HuH-7.5 (cell line): ENCODE measurements at regions not wholly inside any gene's neighbourhood (a gene's known extent, or its start where the extent isn't known, plus 50 kb on each side); places are given as distances from the start of the nearest gene placed in this dataset.

Experiments
- DNase-seq: peaks from one replicate; pipeline ENCODE4 v3.0.0; 2011; ENCODE audit warnings: low spot score

DNA sequence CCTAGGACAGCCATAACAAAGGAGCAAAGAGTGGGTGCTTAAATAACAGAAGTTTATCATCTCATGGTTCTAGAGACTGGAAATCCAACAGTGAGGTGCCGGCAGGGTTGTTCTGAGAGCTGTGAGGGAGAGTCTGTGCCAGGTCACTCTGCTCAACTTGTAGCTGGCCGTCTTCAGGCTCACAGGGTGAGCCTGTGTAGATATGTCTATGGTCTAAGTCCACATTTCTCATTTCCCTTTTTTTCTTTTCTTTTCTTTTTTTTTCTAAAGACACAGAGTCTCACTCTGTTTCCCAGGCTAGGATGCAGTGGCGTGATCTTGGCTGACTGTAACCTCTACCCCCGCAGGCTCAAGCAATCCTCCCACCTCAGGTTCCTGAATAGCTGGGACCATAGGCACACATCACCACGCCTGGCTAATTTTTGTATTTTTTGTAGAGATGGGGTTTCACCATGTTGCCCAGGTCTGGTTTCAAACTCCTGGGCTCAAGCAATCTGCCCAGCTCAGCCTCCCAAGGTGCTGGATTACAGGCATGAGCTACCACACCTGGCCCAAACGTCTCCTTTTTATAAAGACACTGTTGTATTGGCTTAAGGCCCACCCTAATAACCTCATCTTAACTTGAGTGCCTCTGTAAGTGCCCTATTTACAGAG, 142.2 kb downstream of the SP3 start:
- no peak for DNase-seq

DNA sequence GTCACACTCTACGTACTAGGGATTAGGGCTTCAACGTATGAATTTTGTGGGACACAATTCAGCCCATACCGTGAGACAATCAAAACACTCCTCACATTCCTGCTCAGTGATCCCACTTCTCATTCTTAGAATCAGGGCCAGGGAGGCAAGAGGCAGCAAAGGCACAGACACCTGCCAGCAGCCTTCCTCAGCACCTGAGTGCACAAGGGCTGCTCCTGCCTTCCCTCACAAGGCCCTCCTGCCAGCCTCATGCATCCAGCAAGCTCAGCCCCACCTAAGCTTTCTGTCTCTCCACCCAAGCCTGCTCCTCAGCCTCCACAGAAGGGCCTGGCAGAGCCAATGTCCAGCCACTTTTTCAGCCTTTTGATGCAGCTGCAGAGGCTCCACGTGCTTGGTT, 141.6 kb downstream of the SP3 start:
- DNase-seq, result no peak

- DNase-seq, result no peak
These were observed 136.7 kb downstream of the SP3 start for GRCh38 chr2:173828189-173829142.

DNA sequence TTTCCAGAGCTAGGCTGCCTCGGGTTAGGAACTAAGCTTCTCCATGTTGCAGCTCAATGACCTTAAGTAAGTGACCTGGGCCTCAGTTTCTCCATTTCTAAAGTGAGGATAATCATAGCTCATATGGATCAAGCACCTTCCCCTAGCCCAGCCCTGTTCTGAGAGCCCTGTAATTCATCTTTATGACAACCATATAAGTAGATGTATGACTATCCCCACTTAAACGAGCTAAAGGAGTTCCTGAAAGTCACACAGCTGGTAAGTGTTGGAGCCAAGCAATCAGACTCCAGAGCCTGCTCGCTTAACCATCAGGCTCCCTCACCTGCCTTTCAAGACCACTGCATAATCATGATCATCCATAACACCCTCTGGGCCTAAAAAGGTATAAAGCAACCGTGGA, 135.4 kb downstream of the SP3 start:
- DNase-seq, result no peak

DNA sequence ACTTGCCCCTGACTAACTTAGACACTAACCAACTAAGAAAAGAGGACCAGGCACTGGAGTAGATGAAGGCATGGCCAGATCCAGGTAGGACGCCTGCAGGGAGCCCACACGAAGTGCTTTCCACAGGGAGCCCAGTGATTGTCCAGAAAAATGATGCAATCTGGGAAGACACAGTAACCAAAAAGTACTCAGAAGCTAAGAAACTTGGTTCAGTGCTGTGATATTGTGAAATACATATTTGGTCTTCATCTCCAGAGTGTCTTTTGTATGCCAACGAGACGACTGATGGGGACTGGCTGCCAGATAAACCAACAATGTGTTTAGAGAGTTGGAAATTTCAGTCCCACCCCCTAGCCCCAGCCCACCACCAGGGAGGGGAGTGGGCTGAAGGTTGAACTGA, 135.0 kb downstream of the SP3 start:
- DNase-seq, result no peak

DNA sequence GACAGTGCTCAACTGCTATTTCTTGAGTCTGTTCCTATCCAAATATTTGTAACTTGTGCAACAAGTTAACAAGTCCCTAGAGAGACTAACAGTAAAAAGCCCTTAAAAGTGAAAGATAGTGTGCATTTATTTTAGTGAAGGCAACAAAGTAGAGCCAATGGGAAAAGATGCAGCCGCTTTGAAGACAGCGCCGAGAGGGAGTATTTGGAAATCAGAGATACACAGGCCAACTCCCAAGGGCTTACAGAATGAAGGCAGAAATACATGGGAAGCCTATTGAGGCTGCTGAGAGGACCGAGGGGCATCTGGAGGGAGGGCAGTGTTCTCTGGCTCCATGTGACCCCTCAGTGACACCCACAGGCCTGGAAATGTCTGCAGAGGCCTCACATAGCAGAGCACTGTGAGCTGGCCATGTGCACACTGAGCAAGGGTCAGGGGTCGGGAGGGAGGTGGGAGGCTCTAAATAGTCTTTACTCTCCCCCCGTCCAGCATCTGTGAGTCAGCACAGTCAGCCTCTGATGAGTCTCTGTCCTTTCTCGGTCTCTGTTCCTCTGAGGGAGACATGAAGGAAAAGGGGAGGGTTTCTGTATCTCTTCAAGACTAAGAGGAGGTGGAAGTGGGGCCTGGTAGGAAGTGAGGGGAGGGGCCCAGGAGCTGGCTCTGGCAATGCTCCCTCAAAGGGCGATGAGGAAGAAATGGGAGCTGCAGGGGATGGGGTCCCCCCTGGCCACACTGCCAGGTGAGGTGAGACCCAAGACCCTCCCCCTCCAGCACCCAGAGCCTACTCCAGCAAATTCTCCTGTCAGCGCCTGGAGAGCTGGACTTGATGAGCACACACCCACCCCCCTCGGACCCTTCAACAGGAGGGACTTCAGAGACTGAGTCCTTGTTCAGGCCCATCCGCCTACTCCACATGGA, 133.6 kb downstream of the SP3 start:
- no peak for DNase-seq

GRCh38 chr2:173834141-173834540, 131.0 kb downstream of the SP3 start:
- DNase-seq, result no peak

DNA sequence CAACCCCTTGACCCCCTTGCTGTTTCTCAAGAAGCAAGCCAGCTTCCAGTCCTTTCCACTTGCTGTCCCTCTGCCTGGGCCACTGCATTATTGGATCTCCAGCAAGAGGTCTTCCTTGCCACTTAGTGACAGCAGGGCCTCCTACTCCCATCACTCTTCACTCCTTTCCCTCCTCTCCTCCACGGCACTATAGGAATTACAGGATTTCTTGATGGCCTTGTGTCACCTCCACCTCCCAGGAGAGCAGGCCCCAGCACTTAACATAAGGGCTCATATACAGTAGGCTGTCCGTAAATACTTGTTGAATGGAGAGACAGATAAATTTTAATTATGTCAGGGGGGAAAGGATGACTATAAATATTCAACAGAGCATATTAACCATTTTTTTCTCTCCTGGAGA, 129.4 kb downstream of the SP3 start:
- no peak for DNase-seq

GRCh38 chr2:173841110-173841509, 124.1 kb downstream of the SP3 start:
- no peak for DNase-seq

DNA sequence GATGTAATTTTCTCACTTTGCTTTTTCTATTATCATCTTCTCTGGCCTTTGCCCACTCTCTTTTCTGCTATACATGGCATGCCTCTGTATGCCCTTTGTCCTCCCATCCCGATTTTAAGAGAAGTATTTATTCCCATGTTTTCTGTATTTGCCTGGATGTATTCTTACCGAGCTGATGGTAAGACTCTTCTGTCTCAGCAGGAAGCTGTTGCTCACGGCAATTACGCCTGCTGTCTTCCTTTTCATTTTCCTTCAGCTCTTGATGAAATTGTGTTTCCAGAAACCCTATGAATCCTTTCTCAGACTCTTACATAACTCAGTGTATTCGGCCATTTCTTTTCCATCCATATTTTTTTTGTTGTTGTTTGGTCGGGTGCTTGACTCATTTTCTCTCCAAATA, 121.6 kb downstream of the SP3 start:
- DNase-seq, result no peak

GRCh38 chr2:173851141-173851641, 114.0 kb downstream of the SP3 start:
- no peak for DNase-seq

- DNase-seq, result no peak
These were observed 111.0 kb downstream of the SP3 start for GRCh38 chr2:173854141-173854540.

- DNase-seq, result no peak
These were observed 110.3 kb downstream of the SP3 start for GRCh38 chr2:173854840-173855239.

- no peak for DNase-seq
These were observed 109.5 kb downstream of the SP3 start for GRCh38 chr2:173855661-173856060.
